ENCODE measurements at regions not wholly inside any gene's neighbourhood (a gene's known extent, or its start where the extent isn't known, plus 50 kb on each side); places are given as distances from the start of the nearest gene placed in this dataset.
A peak's percentile ranks its signal among the peaks of the same experiment; 100 is the strongest.

DNA sequence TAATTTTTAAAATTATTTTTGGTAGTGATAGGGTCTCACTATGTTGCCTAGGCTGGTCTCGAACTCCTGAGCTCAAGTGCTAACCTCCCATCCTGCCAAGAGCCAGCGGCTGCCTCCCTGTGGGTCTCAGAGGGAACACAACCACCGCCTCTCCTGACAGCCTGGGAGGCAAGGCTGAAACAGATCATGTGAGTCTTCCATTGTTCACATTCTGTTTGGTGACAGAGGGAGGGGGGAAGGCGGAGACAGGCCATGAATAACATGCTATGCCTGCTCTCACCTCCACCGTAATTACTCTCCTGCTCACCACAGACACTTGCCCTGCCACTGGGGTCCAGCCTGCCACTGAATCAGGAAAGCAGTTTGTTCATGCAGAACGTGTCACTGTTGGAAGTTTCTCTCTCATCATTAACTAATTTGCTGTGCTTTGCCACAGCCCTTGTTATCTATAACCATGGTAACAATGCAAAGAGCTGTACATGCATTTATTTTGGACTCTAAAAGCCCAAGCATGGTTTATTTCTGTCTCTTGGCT, 78.4 kb upstream of the RASGRF1 start:
- no TSS peak for BruUV-seq (replicated peaks)
- in situ Hi-C loops (cut with HindIII; ENCODE audit: extremely low pct_ligation_motif_present, low pct_unique_long_range_greater_than_20kb), result no loop called here
- Histone ChIP-seq H3K36me3 (replicated peaks in 1 of 2; ENCODE audit: control insufficient read depth in 1 of 2, insufficient read depth in 2 of 2, low read length in 2 of 2) (no peaks in the 10 kb centered on the region), H3K4me2 (ENCODE audit: low read depth, low read length) (no peak overlapping the region), H3K9me3 (ENCODE audit: low read length) (no peaks in the 10 kb centered on the region), H3K27me3 (ENCODE audit: control insufficient read depth in 1 of 2, insufficient read depth in 2 of 2, low read length in 2 of 2) (peaks cover 0 to 4% of the 10 kb centered on the region in 2 experiments; a peak in 2 of 5 replicates), H3K4me1 (ENCODE audit: insufficient read depth, low read length) (peaks cover 27% of the 10 kb centered on the region), H3K9ac (ENCODE audit: insufficient read depth, low read depth, low read length) (no peak overlapping the region), H3K27ac (ENCODE audit: extremely low read length, insufficient read depth, low read length) (no peak overlapping the region), H2AFZ (ENCODE audit: low read length) (no peak overlapping the region), H3K79me2 (ENCODE audit: insufficient read depth, low read length) (no peaks in the 10 kb centered on the region), H4K20me1 (ENCODE audit: insufficient read depth, low read length) (no peaks in the 10 kb centered on the region), H3K4me3 (replicated peaks in 1 of 3; ENCODE audit: insufficient read depth in 1 of 3, low read depth in 2 of 3, low read length in 3 of 3) (no peak overlapping the region)
- 0% methylated on average over 4 of the region's 6 CpGs for WGBS (ENCODE audit: low lambda C conversion rate)
- CTCF ChIA-PET (ENCODE audit: low intra/inter-chr PET ratio, low total read pairs), result no interaction called here
- intact Hi-C loops (cut with micrococcal nuclease; ENCODE audit: unreplicated experiment), result no loop called here
- ATAC-seq (peak; percentile 69), FAIRE-seq (peak; percentile 43), DNase-seq (ENCODE audit: low spot score) (peak; percentile 74)
- TF ChIP-seq PHF8 (CRISPR knock-in tag; IDR thresholded peaks at IDR 0.05), result no peak
- TF ChIP-seq ZFX (CRISPR knock-in tag; IDR thresholded peaks at IDR 0.05; ENCODE audit: low read depth), result no peak
- no peak for TF ChIP-seq CCDC6 (CRISPR knock-in tag; IDR thresholded peaks at IDR 0.05)
- TF ChIP-seq SOX6 (IDR thresholded peaks at IDR 0.05), result no peak
- TF ChIP-seq SOX6 (CRISPR knock-in tag; IDR thresholded peaks at IDR 0.05), result peak; percentile 35; the same call in 1 of the 2 replicates
- TF ChIP-seq SOX13 (IDR thresholded peaks at IDR 0.05), result no peak
- TF ChIP-seq SOX13 (CRISPR knock-in tag; conservative IDR thresholded peaks at IDR 0.05 in 1 of 2, IDR thresholded peaks at IDR 0.05 in 1 of 2), result peak in 1 of 2 experiments; percentile 72; a peak in 2 of 4 replicates
- TF ChIP-seq, protein P1, sequence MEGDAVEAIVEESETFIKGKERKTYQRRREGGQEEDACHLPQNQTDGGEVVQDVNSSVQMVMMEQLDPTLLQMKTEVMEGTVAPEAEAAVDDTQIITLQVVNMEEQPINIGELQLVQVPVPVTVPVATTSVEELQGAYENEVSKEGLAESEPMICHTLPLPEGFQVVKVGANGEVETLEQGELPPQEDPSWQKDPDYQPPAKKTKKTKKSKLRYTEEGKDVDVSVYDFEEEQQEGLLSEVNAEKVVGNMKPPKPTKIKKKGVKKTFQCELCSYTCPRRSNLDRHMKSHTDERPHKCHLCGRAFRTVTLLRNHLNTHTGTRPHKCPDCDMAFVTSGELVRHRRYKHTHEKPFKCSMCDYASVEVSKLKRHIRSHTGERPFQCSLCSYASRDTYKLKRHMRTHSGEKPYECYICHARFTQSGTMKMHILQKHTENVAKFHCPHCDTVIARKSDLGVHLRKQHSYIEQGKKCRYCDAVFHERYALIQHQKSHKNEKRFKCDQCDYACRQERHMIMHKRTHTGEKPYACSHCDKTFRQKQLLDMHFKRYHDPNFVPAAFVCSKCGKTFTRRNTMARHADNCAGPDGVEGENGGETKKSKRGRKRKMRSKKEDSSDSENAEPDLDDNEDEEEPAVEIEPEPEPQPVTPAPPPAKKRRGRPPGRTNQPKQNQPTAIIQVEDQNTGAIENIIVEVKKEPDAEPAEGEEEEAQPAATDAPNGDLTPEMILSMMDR (CRISPR knock-in tag; IDR thresholded peaks at IDR 0.05), result peak; percentile 45
- TF ChIP-seq, protein P2, sequence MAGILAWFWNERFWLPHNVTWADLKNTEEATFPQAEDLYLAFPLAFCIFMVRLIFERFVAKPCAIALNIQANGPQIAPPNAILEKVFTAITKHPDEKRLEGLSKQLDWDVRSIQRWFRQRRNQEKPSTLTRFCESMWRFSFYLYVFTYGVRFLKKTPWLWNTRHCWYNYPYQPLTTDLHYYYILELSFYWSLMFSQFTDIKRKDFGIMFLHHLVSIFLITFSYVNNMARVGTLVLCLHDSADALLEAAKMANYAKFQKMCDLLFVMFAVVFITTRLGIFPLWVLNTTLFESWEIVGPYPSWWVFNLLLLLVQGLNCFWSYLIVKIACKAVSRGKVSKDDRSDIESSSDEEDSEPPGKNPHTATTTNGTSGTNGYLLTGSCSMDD (CRISPR knock-in tag; IDR thresholded peaks at IDR 0.05), result no peak
- TF ChIP-seq RFX5 (IDR thresholded peaks at IDR 0.05; ENCODE audit: low read depth, low read length), result no peak
- TF ChIP-seq DNMT1 (CRISPR knock-in tag; IDR thresholded peaks at IDR 0.05), result no peak
- TF ChIP-seq FOSL1 (CRISPR knock-in tag; IDR thresholded peaks at IDR 0.05; ENCODE audit: borderline replicate concordance), result no peak
- no peak for TF ChIP-seq ZNF549 (CRISPR knock-in tag; IDR thresholded peaks at IDR 0.05)
- peak; percentile 87 for TF ChIP-seq SOX5 (CRISPR knock-in tag; IDR thresholded peaks at IDR 0.05; ENCODE audit: borderline replicate concordance)
- 0 out of 2 replicates have a peak, but pooled peaks have one; percentile 13 for TF ChIP-seq BHLHE40 (IDR thresholded peaks at IDR 0.05; ENCODE audit: low read length)
- no peak for TF ChIP-seq ZNF224 (CRISPR knock-in tag; IDR thresholded peaks at IDR 0.05)
- peak; percentile 21; the same call in 1 of the 2 replicates for TF ChIP-seq STAG1 (CRISPR knock-in tag; IDR thresholded peaks at IDR 0.05)
- POLR2A ChIA-PET, result no interaction called here

Measured in HepG2 (cell line).